Gastroesophageal sphincter (tissue), 2 donors: ENCODE measurements at regions not wholly inside any gene's neighbourhood (a gene's known extent, or its start where the extent isn't known, plus 50 kb on each side); places are given as distances from the start of the nearest gene placed in this dataset.

Source experiments
- EP300 ChIP-seq: sonication (generic); formaldehyde crosslinking; IDR thresholded peaks from one replicate; pipeline ENCODE4 v1.6.1; 2017; ENCODE audit warnings: antibody characterized with exemption, mild to moderate bottlenecking
- POLR2AphosphoS5 ChIP-seq: sonication (generic); formaldehyde crosslinking; IDR thresholded peaks from one replicate; pipeline ENCODE4 v1.6.1; 2017; ENCODE audit warnings: antibody characterized with exemption

DNA sequence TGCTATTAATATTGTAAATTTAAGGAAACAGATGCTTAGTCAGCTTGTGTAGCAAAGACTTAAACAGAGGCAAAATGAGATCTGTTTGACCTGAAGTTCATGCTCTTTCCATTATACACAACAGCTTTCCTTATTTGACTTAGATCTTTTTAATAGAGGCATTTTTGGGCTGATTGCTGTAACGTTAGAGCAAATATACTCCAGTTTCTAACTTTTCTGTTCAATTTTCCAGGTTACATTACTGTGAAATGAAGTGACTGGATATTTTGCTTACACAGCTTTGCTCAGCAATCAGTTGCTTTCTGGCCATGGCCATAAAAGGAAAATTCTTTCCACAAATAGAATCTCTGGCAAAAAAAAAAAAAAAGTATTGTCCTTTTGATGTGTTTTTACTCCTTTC is 146.2 kb downstream of the PCDH7 start:
- TF ChIP-seq POLR2AphosphoS5 (no peak), EP300 (no peak)
